Tibial artery (tissue), 4 donors: ENCODE measurements at regions not wholly inside any gene's neighbourhood (a gene's known extent, or its start where the extent isn't known, plus 50 kb on each side); places are given as distances from the start of the nearest gene placed in this dataset.
"Not testable (repeated sequence)": the region's sequence is repeated elsewhere in the genome, so short reads cannot be mapped to it uniquely, and the experiment has no call there.

Source experiments
- DNase-seq, 2 donors: peaks; one replicate each; pipeline ENCODE4 v3.0.0-alpha.2; 2019
- H3K27ac ChIP-seq, 2 donors: fragments of 200-600 bp; sonication (generic) in 1 of 2; 1 replicate in 1 of 2; 2 replicates in 1 of 2; pipeline ENCODE4 v1.5.1; 2018 to 2019; ENCODE audit warnings: mild to moderate bottlenecking in 1 of 2
- H3K27me3 ChIP-seq, 2 donors: fragments of 200-600 bp; sonication (generic) in 1 of 2; one replicate each; pipeline versions ENCODE4 v1.5.1 to v1.6.0; 2016 to 2019
- H3K36me3 ChIP-seq, 3 donors: fragments of 200-600 bp; sonication (generic) in 2 of 3; one replicate each; pipeline ENCODE4 v1.5.1; 2016 to 2019; ENCODE audit warnings: mild to moderate bottlenecking in 2 of 3
- H3K4me1 ChIP-seq, 4 donors: fragments of 200-600 bp; sonication (generic) in 2 of 4; 1 replicate in 3 of 4; 2 replicates in 1 of 4; pipeline ENCODE4 v1.5.1; 2016 to 2019
- H3K4me3 ChIP-seq, 2 donors: fragments of 200-600 bp; sonication (generic) in 1 of 2; 1 replicate in 1 of 2; 2 replicates in 1 of 2; pipeline ENCODE4 v1.5.1; 2018 to 2019; ENCODE audit warnings: mild to moderate bottlenecking in 2 of 2
- H3K9me3 ChIP-seq, 3 donors: fragments of 200-600 bp; sonication (generic) in 1 of 3; one replicate each; pipeline ENCODE4 v1.5.1; 2016 to 2019
- CTCF ChIP-seq, 2 experiments: fragments of 200-600 bp in 1 of 2; fragments of 450-650 bp in 1 of 2; IDR thresholded peaks; one replicate each; pipeline ENCODE4 v1.5.1; 2017 to 2019; ENCODE audit warnings: antibody characterized with exemption in 2 of 2, mild to moderate bottlenecking in 1 of 2, moderate library complexity in 1 of 2
- intact Hi-C: fragments of 100-400 bp; cut with DNase I; formaldehyde crosslinking; loops from one replicate; pipeline ENCODE4 v1.15.0; 2023; ENCODE audit warnings: low total_unique reads

- intact Hi-C loops, result loop anchor here (5.0 kb wide), 1 partner anchor 34 kb away; no protein-coding TSS in a partner anchor
- no peaks in the 10 kb centered on the region for H3K9me3 ChIP-seq
- TF ChIP-seq CTCF (IDR thresholded peaks at IDR 0.05), result no peak
- no peaks in the 10 kb centered on the region for H3K27me3 ChIP-seq
- H3K36me3 ChIP-seq, result no peaks in the 10 kb centered on the region
- H3K27ac ChIP-seq, result no peak overlapping the region
- no peak for DNase-seq
- no peak overlapping the region for H3K4me3 ChIP-seq
- H3K4me1 ChIP-seq, result no peaks in the 10 kb centered on the region
Observed at GRCh38 chr14:54010981-54011380, 54.4 kb upstream of the BMP4 start.

GRCh38 chr14:54023027-54023426, 66.4 kb upstream of the BMP4 start:
- no peak for DNase-seq
- intact Hi-C loops, result no loop called here
- no peak overlapping the region for H3K4me3 ChIP-seq
- H3K9me3 ChIP-seq, result no peaks in the 10 kb centered on the region
- H3K27me3 ChIP-seq, result no peaks in the 10 kb centered on the region
- no peak for TF ChIP-seq CTCF (IDR thresholded peaks at IDR 0.05)
- no peak overlapping the region for H3K27ac ChIP-seq
- H3K4me1 ChIP-seq, result no peaks in the 10 kb centered on the region
- no peaks in the 10 kb centered on the region for H3K36me3 ChIP-seq

DNA sequence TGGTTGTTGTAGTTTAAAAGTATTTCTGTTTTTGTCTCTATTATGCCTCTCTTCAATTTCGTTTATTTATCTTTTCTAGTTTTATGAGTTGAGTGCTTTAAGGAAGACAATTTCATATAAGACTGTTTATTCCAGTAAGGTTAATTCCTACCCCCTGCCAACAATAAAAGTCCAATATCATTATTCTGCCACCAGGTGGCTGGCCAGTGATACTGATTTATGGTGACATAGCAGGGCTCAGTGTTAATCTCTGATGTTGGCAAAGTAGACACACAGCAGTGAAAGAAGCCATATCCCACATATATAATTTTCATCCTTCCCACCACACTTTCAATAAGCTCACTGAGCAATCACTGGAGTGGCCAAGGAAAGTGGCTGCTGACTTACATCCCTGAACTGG, 69.0 kb upstream of the BMP4 start:
- Histone ChIP-seq H3K4me1 (no peaks in the 10 kb centered on the region), H3K27me3 (no peaks in the 10 kb centered on the region), H3K36me3 (no peaks in the 10 kb centered on the region), H3K4me3 (no peak overlapping the region), H3K9me3 (no peaks in the 10 kb centered on the region), H3K27ac (no peak overlapping the region)
- intact Hi-C loops, result no loop called here
- no peak for DNase-seq
- TF ChIP-seq CTCF (IDR thresholded peaks at IDR 0.05), result peak; percentile 11 to 25

- no peak overlapping the region for H3K4me3 ChIP-seq
- H3K27ac ChIP-seq, result no peak overlapping the region
- DNase-seq, result no peak
- TF ChIP-seq CTCF (IDR thresholded peaks at IDR 0.05), result no peak
- intact Hi-C loops, result no loop called here
- no peaks in the 10 kb centered on the region for H3K36me3 ChIP-seq
- no peaks in the 10 kb centered on the region for H3K4me1 ChIP-seq
- no peaks in the 10 kb centered on the region for H3K9me3 ChIP-seq
- H3K27me3 ChIP-seq, result no peaks in the 10 kb centered on the region
Observed at GRCh38 chr14:54026671-54027070, 70.0 kb upstream of the BMP4 start.

DNA sequence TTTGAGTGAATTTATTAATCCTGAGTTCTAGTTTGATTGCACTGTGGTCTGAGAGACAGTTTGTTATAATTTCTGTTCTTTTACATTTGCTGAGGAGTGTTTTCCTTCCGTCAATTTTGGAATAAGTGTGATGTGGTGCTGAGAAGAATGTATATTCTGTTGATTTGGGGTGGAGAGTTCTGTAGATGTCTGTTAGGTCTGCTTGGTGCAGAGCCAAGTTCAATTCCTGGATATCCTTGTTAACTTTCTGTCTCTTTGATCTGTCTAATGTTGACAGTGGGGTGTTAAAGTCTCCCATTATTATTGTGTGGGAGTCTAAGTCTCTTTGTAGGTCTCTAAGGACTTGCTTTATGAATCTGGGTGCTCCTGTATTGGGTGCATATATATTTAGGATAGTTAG, 74.4 kb upstream of the BMP4 start:
- H3K4me3 ChIP-seq, H3K4me1 ChIP-seq, H3K36me3 ChIP-seq, H3K27ac ChIP-seq, H3K27me3 ChIP-seq, DNase-seq, intact Hi-C loops: not testable (repeated sequence)
- H3K9me3 ChIP-seq, result peaks cover 0 to 16% (median 7%) of the 10 kb centered on the region in 3 donors

- intact Hi-C loops, DNase-seq, H3K27ac ChIP-seq, H3K36me3 ChIP-seq, H3K4me1 ChIP-seq, H3K4me3 ChIP-seq, H3K27me3 ChIP-seq: not testable (repeated sequence)
- peaks cover 0 to 16% (median 7%) of the 10 kb centered on the region in 3 donors for H3K9me3 ChIP-seq
Observed at GRCh38 chr14:54033285-54033684, 76.7 kb upstream of the BMP4 start.

GRCh38 chr14:54038724-54039123, 82.1 kb upstream of the BMP4 start:
- Histone ChIP-seq H3K4me3 (no peak overlapping the region), H3K4me1 (no peaks in the 10 kb centered on the region), H3K36me3 (no peaks in the 10 kb centered on the region), H3K27me3 (no peaks in the 10 kb centered on the region), H3K9me3 (peaks cover 0 to 15% (median 7%) of the 10 kb centered on the region in 3 donors), H3K27ac (no peak overlapping the region)
- no peak for DNase-seq
- intact Hi-C loops, result no loop called here
- TF ChIP-seq CTCF (IDR thresholded peaks at IDR 0.05), result no peak
